ENCODE measurements at regions not wholly inside any gene's neighbourhood (a gene's known extent, or its start where the extent isn't known, plus 50 kb on each side); places are given as distances from the start of the nearest gene placed in this dataset.
A peak's percentile ranks its signal among the peaks of the same experiment; 100 is the strongest.

- no peak overlapping the region for H3K27ac ChIP-seq (ENCODE audit: low read depth, low read length)
- H3K4me1 ChIP-seq (ENCODE audit: control insufficient read depth in 1 of 2, insufficient read depth in 2 of 2, low read length in 2 of 2) = no peaks in the 10 kb centered on the region
- no peak overlapping the region for H3K9ac ChIP-seq (ENCODE audit: low read depth in 1 of 2, low read length in 2 of 2)
- no peaks in the 10 kb centered on the region for H3K9me3 ChIP-seq (ENCODE audit: control insufficient read depth in 1 of 2, low read length in 2 of 2)
- no peak overlapping the region for H3K4me3 ChIP-seq (ENCODE audit: low read depth in 1 of 2, low read length in 2 of 2)
- H3K27me3 ChIP-seq (ENCODE audit: control insufficient read depth in 1 of 2, insufficient read depth in 2 of 2, low read length in 2 of 2) = no peaks in the 10 kb centered on the region
- H3K36me3 ChIP-seq (ENCODE audit: control insufficient read depth in 1 of 2, insufficient read depth in 2 of 2, low read length in 2 of 2) = no peaks in the 10 kb centered on the region
Measured at GRCh38 chr13:88670509-88670908, 999.3 kb downstream of the SLITRK5 start.

DNA sequence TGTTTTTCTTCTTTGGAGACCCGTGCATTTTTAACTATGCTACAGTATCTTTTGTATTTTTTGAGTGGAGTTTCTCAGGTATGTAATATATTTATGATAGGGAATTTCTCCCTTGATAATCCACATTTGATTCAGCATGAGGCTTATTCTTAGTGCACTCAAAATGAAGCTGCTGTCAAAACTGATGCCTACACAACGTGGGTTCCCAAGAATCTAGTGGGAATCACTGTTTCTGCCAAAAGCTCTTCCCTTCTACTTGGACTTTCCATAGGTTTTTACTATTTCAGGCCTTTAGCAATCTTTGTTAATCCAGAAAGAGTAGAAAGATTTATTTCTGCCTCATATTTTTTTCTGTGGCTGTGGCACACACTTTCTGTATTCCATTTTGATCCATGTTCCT lies 1003.7 kb downstream of the SLITRK5 start:
- H3K36me3 ChIP-seq (ENCODE audit: control insufficient read depth in 1 of 2, insufficient read depth in 2 of 2, low read length in 2 of 2) = no peaks in the 10 kb centered on the region
- no peaks in the 10 kb centered on the region for H3K27me3 ChIP-seq (ENCODE audit: control insufficient read depth in 1 of 2, insufficient read depth in 2 of 2, low read length in 2 of 2)
- no peaks in the 10 kb centered on the region for H3K4me1 ChIP-seq (ENCODE audit: control insufficient read depth in 1 of 2, insufficient read depth in 2 of 2, low read length in 2 of 2)
- H3K9me3 ChIP-seq (ENCODE audit: control insufficient read depth in 1 of 2, low read length in 2 of 2) = no peaks in the 10 kb centered on the region
- H3K27ac ChIP-seq (ENCODE audit: low read depth, low read length) = no peak overlapping the region
- no peak overlapping the region for H3K4me3 ChIP-seq (ENCODE audit: low read depth in 1 of 2, low read length in 2 of 2)
- no peak overlapping the region for H3K9ac ChIP-seq (ENCODE audit: low read depth in 1 of 2, low read length in 2 of 2)

GRCh38 chr13:88675347-88675996 lies 1004.3 kb downstream of the SLITRK5 start:
- H3K9me3 ChIP-seq (ENCODE audit: control insufficient read depth in 1 of 2, low read length in 2 of 2) = no peaks in the 10 kb centered on the region
- no peak overlapping the region for H3K9ac ChIP-seq (ENCODE audit: low read depth in 1 of 2, low read length in 2 of 2)
- no peaks in the 10 kb centered on the region for H3K27me3 ChIP-seq (ENCODE audit: control insufficient read depth in 1 of 2, insufficient read depth in 2 of 2, low read length in 2 of 2)
- H3K36me3 ChIP-seq (ENCODE audit: control insufficient read depth in 1 of 2, insufficient read depth in 2 of 2, low read length in 2 of 2) = no peaks in the 10 kb centered on the region
- no peak overlapping the region for H3K4me3 ChIP-seq (ENCODE audit: low read depth in 1 of 2, low read length in 2 of 2)
- H3K4me1 ChIP-seq (ENCODE audit: control insufficient read depth in 1 of 2, insufficient read depth in 2 of 2, low read length in 2 of 2) = no peaks in the 10 kb centered on the region
- no peak overlapping the region for H3K27ac ChIP-seq (ENCODE audit: low read depth, low read length)

- no peak overlapping the region for H3K4me3 ChIP-seq (ENCODE audit: low read depth in 1 of 2, low read length in 2 of 2)
- H3K27me3 ChIP-seq (ENCODE audit: control insufficient read depth in 1 of 2, insufficient read depth in 2 of 2, low read length in 2 of 2) = no peaks in the 10 kb centered on the region
- no peak overlapping the region for H3K27ac ChIP-seq (ENCODE audit: low read depth, low read length)
- no peaks in the 10 kb centered on the region for H3K4me1 ChIP-seq (ENCODE audit: control insufficient read depth in 1 of 2, insufficient read depth in 2 of 2, low read length in 2 of 2)
- H3K9ac ChIP-seq (ENCODE audit: low read depth in 1 of 2, low read length in 2 of 2) = no peak overlapping the region
- H3K9me3 ChIP-seq (ENCODE audit: control insufficient read depth in 1 of 2, low read length in 2 of 2) = no peaks in the 10 kb centered on the region
- no peaks in the 10 kb centered on the region for H3K36me3 ChIP-seq (ENCODE audit: control insufficient read depth in 1 of 2, insufficient read depth in 2 of 2, low read length in 2 of 2)
Measured at GRCh38 chr13:88676016-88676415, 1004.8 kb downstream of the SLITRK5 start.

DNA sequence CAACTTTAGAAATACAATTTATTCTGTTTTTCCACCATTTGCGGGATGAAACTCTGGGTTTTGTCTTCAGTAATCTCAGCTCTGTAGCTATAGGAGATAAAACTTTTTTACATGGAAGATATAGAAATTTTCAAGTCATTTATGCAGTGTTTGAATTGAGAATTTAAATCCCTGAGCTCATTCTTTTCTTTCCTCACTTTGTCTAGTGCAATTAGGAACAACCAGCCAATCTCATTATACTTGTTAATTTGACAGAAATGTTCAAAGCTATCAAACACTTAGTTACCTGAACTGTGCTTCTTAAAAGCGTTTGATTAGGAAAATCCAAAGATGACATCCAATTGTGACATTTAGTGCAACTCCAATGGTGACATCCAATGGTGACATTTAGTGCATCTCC lies 1014.3 kb downstream of the SLITRK5 start:
- Histone ChIP-seq H3K9me3 (ENCODE audit: control insufficient read depth in 1 of 2, low read length in 2 of 2) (peaks cover 4 to 5% of the 10 kb centered on the region in 2 donors), H3K27me3 (ENCODE audit: control insufficient read depth in 1 of 2, insufficient read depth in 2 of 2, low read length in 2 of 2) (no peaks in the 10 kb centered on the region), H3K9ac (ENCODE audit: low read depth in 1 of 2, low read length in 2 of 2) (no peak overlapping the region), H3K4me1 (ENCODE audit: control insufficient read depth in 1 of 2, insufficient read depth in 2 of 2, low read length in 2 of 2) (no peaks in the 10 kb centered on the region), H3K36me3 (ENCODE audit: control insufficient read depth in 1 of 2, insufficient read depth in 2 of 2, low read length in 2 of 2) (no peaks in the 10 kb centered on the region), H3K4me3 (ENCODE audit: low read depth in 1 of 2, low read length in 2 of 2) (no peak overlapping the region), H3K27ac (ENCODE audit: low read depth, low read length) (no peak overlapping the region)

DNA sequence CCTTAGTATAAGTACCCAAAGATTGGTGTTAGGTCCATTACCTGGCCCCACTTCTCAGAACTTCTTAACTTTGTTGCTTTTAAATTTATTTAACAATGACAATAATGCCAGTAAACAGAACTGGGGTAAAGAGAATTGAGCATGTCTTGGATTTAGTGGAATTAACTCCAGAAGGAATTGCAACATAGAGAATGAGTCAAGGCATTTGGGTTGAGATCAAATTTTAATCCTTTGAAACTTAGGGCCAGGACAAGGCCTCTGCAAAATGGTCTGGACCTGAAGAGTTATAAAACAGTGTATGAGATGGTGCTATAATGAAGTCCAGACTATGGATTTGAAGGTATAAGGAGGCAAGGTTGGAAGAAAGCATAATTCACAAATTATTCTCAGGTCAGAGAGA lies 1030.4 kb downstream of the SLITRK5 start:
- H3K9me3 ChIP-seq (ENCODE audit: control insufficient read depth in 1 of 2, low read length in 2 of 2) = no peaks in the 10 kb centered on the region

GRCh38 chr13:88704600-88705275 lies 1033.6 kb downstream of the SLITRK5 start:
- Histone ChIP-seq H3K9me3 (ENCODE audit: control insufficient read depth in 1 of 2, low read length in 2 of 2) (no peaks in the 10 kb centered on the region), H3K9ac (ENCODE audit: low read depth in 1 of 2, low read length in 2 of 2) (no peak overlapping the region), H3K27me3 (ENCODE audit: control insufficient read depth in 1 of 2, insufficient read depth in 2 of 2, low read length in 2 of 2) (no peaks in the 10 kb centered on the region), H3K27ac (ENCODE audit: low read depth, low read length) (no peak overlapping the region), H3K36me3 (ENCODE audit: control insufficient read depth in 1 of 2, insufficient read depth in 2 of 2, low read length in 2 of 2) (no peaks in the 10 kb centered on the region), H3K4me3 (ENCODE audit: low read depth in 1 of 2, low read length in 2 of 2) (peak overlapping the region; percentile 59 to 62), H3K4me1 (ENCODE audit: control insufficient read depth in 1 of 2, insufficient read depth in 2 of 2, low read length in 2 of 2) (no peaks in the 10 kb centered on the region)

More for the DNA sequence above, 1030.4 kb downstream of the SLITRK5 start:
- H3K36me3 ChIP-seq (ENCODE audit: control insufficient read depth in 1 of 2, insufficient read depth in 2 of 2, low read length in 2 of 2) = no peaks in the 10 kb centered on the region
- no peaks in the 10 kb centered on the region for H3K27me3 ChIP-seq (ENCODE audit: control insufficient read depth in 1 of 2, insufficient read depth in 2 of 2, low read length in 2 of 2)
- no peak overlapping the region for H3K27ac ChIP-seq (ENCODE audit: low read depth, low read length)
- H3K4me1 ChIP-seq (ENCODE audit: control insufficient read depth in 1 of 2, insufficient read depth in 2 of 2, low read length in 2 of 2) = no peaks in the 10 kb centered on the region
- no peak overlapping the region for H3K4me3 ChIP-seq (ENCODE audit: low read depth in 1 of 2, low read length in 2 of 2)
- no peak overlapping the region for H3K9ac ChIP-seq (ENCODE audit: low read depth in 1 of 2, low read length in 2 of 2)

GRCh38 chr13:88707646-88708045 lies 1036.5 kb downstream of the SLITRK5 start:
- Histone ChIP-seq H3K9me3 (ENCODE audit: control insufficient read depth in 1 of 2, low read length in 2 of 2) (no peaks in the 10 kb centered on the region), H3K36me3 (ENCODE audit: control insufficient read depth in 1 of 2, insufficient read depth in 2 of 2, low read length in 2 of 2) (no peaks in the 10 kb centered on the region), H3K27me3 (ENCODE audit: control insufficient read depth in 1 of 2, insufficient read depth in 2 of 2, low read length in 2 of 2) (no peaks in the 10 kb centered on the region), H3K4me1 (ENCODE audit: control insufficient read depth in 1 of 2, insufficient read depth in 2 of 2, low read length in 2 of 2) (no peaks in the 10 kb centered on the region), H3K27ac (ENCODE audit: low read depth, low read length) (no peak overlapping the region), H3K4me3 (ENCODE audit: low read depth in 1 of 2, low read length in 2 of 2) (no peak overlapping the region), H3K9ac (ENCODE audit: low read depth in 1 of 2, low read length in 2 of 2) (no peak overlapping the region)

- Histone ChIP-seq H3K9ac (ENCODE audit: low read depth in 1 of 2, low read length in 2 of 2) (no peak overlapping the region), H3K4me3 (ENCODE audit: low read depth in 1 of 2, low read length in 2 of 2) (no peak overlapping the region), H3K36me3 (ENCODE audit: control insufficient read depth in 1 of 2, insufficient read depth in 2 of 2, low read length in 2 of 2) (no peaks in the 10 kb centered on the region), H3K4me1 (ENCODE audit: control insufficient read depth in 1 of 2, insufficient read depth in 2 of 2, low read length in 2 of 2) (no peaks in the 10 kb centered on the region), H3K27ac (ENCODE audit: low read depth, low read length) (no peak overlapping the region), H3K27me3 (ENCODE audit: control insufficient read depth in 1 of 2, insufficient read depth in 2 of 2, low read length in 2 of 2) (no peaks in the 10 kb centered on the region), H3K9me3 (ENCODE audit: control insufficient read depth in 1 of 2, low read length in 2 of 2) (no peaks in the 10 kb centered on the region)
Measured at GRCh38 chr13:88717946-88718345, 1046.8 kb downstream of the SLITRK5 start.

GRCh38 chr13:88718781-88719180 lies 1047.6 kb downstream of the SLITRK5 start:
- Histone ChIP-seq H3K9ac (ENCODE audit: low read depth in 1 of 2, low read length in 2 of 2) (no peak overlapping the region), H3K27me3 (ENCODE audit: control insufficient read depth in 1 of 2, insufficient read depth in 2 of 2, low read length in 2 of 2) (no peaks in the 10 kb centered on the region), H3K9me3 (ENCODE audit: control insufficient read depth in 1 of 2, low read length in 2 of 2) (no peaks in the 10 kb centered on the region), H3K4me3 (ENCODE audit: low read depth in 1 of 2, low read length in 2 of 2) (no peak overlapping the region), H3K27ac (ENCODE audit: low read depth, low read length) (no peak overlapping the region), H3K36me3 (ENCODE audit: control insufficient read depth in 1 of 2, insufficient read depth in 2 of 2, low read length in 2 of 2) (no peaks in the 10 kb centered on the region), H3K4me1 (ENCODE audit: control insufficient read depth in 1 of 2, insufficient read depth in 2 of 2, low read length in 2 of 2) (no peaks in the 10 kb centered on the region)
